Right atrium auricular region (tissue), 2 donors: ENCODE measurements at regions not wholly inside any gene's neighbourhood (a gene's known extent, or its start where the extent isn't known, plus 50 kb on each side); places are given as distances from the start of the nearest gene placed in this dataset.

Experiments used
- DNase-seq: peaks from one replicate; pipeline ENCODE4 v3.0.0-alpha.2; 2019; ENCODE audit warnings: low spot score
- H3K27ac ChIP-seq, 2 donors: fragments of 200-600 bp; sonication (generic); 1 replicate in 1 of 2; 2 replicates in 1 of 2; pipeline ENCODE4 v1.5.1; 2016 to 2019
- H3K27me3 ChIP-seq, 2 donors: fragments of 200-600 bp; sonication (generic); one replicate each; pipeline versions ENCODE4 v1.5.1 to v1.6.0; 2017 to 2019
- H3K36me3 ChIP-seq: fragments of 200-600 bp; sonication (generic); one replicate; pipeline ENCODE4 v1.5.1; 2016
- H3K4me1 ChIP-seq, 2 donors: fragments of 200-600 bp; sonication (generic); one replicate each; pipeline versions ENCODE4 v1.5.1 to v1.6.0; 2017 to 2019
- H3K4me3 ChIP-seq, 2 donors: fragments of 200-600 bp; sonication (generic); 1 replicate in 1 of 2; 2 replicates in 1 of 2; pipeline ENCODE4 v1.5.1; 2017 to 2019; ENCODE audit warnings: mild to moderate bottlenecking in 1 of 2, moderate library complexity in 1 of 2
- H3K9me3 ChIP-seq, 2 donors: fragments of 200-600 bp; sonication (generic); one replicate each; pipeline ENCODE4 v1.5.1; 2019
- CTCF ChIP-seq, 2 donors: fragments of 200-600 bp; sonication (generic); IDR thresholded peaks; one replicate each; pipeline ENCODE4 v1.5.1; 2019; ENCODE audit warnings: antibody characterized with exemption in 2 of 2

DNA sequence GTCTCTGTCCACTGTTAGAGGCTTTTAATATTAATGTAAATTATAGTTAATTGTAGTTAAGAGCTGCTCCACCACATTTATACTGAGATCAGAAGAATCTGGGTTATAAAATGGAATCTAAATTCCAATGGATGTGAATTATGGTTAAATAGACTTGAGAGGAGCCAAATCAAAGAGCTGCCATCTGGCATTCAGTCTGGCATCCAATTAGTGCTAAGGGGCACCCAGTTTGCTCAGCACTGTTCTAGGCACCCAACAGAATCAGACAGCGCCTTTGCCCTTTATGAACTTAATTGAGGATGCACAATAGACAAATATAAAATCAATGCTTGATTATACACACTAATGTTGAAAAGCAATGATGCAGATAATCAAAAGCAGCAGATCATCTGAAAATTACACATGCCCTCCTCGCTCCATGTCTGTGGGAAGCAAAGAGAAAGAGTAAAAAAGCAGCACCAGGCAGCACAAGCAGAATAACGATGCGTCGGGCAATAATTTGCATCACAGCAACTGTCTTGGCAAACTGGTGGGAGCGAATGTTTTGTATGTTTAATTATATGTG lies 310.1 kb downstream of the BRINP2 start:
- no peaks in the 10 kb centered on the region for H3K27me3 ChIP-seq
- no peak for DNase-seq

DNA sequence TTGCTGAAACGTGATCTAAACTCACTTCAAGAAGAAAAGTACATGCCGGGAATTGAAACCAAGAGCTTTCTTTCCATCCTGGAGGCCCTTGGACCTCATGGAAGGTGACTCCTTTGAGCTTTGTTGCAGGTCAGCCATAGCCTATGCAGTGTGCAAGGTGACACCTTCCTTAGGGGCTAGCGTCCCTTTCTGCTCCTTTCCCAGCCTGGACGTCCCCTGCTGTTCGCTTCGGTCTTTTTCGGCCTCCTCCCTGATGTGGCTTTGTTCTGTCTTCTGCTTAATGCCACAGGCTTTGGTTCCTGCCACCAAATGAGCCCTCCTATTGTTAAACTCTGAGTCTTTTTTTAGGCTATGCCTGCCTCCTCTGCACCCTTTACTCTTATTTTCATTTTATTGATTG lies 308.8 kb downstream of the BRINP2 start:
- DNase-seq: no peak
- Histone ChIP-seq H3K36me3 (no peaks in the 10 kb centered on the region), H3K4me1 (no peaks in the 10 kb centered on the region), H3K27me3 (no peaks in the 10 kb centered on the region), H3K9me3 (no peaks in the 10 kb centered on the region), H3K27ac (no peak overlapping the region), H3K4me3 (no peak overlapping the region)
- TF ChIP-seq CTCF (IDR thresholded peaks at IDR 0.05): no peak

More for the DNA sequence above, 310.1 kb downstream of the BRINP2 start:
- Histone ChIP-seq H3K9me3 (no peaks in the 10 kb centered on the region), H3K36me3 (no peaks in the 10 kb centered on the region), H3K27ac (no peak overlapping the region), H3K4me3 (no peak overlapping the region), H3K4me1 (no peaks in the 10 kb centered on the region)
- no peak for TF ChIP-seq CTCF (IDR thresholded peaks at IDR 0.05)

GRCh38 chr1:177476676-177477075 lies 305.9 kb downstream of the BRINP2 start:
- no peaks in the 10 kb centered on the region for H3K9me3 ChIP-seq
- H3K27ac ChIP-seq: no peak overlapping the region
- TF ChIP-seq CTCF (IDR thresholded peaks at IDR 0.05): no peak
- no peaks in the 10 kb centered on the region for H3K36me3 ChIP-seq
- no peaks in the 10 kb centered on the region for H3K4me1 ChIP-seq
- no peak for DNase-seq
- H3K4me3 ChIP-seq: no peak overlapping the region
- no peaks in the 10 kb centered on the region for H3K27me3 ChIP-seq

DNA sequence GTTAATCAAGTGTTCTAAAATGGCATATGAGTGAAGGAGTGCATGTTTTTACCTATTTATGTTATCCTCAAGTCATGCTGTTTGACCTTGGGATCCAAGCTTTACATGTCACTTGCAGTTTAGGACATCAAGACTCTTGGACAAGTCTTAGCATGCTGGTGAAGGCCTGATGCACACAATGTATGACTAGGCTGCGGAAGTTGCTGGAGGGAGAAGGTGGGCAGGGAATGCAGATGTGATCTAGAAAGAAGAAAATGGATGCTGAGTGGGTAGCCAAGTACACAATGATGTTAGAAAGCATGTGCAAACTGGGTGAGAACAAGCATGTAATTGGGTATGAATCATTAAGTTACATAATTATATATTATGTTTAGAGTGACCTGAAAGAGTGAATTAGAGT lies 301.8 kb downstream of the BRINP2 start:
- no peaks in the 10 kb centered on the region for H3K9me3 ChIP-seq

DNA sequence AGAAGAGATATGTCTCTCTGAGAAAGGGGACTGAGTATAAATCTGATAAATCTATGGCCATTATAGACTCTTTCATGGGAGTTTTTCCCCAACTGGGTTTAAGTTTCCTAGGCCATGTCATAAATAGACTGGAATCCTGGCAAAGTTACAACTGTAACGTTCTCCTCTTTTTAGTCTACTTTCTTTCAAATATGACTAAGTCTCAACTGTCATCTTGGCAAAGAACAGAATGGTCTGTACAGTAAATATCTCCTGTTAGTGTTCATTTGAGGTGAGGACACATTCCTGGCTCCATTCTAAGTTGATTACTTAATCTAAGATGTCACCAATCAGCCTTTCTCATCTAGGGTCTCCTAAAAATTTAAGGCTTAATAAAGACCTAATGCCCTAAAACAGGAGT lies 300.5 kb downstream of the BRINP2 start:
- H3K36me3 ChIP-seq: no peaks in the 10 kb centered on the region
- no peaks in the 10 kb centered on the region for H3K9me3 ChIP-seq
- H3K4me1 ChIP-seq: no peaks in the 10 kb centered on the region
- H3K27me3 ChIP-seq: no peaks in the 10 kb centered on the region
- TF ChIP-seq CTCF (IDR thresholded peaks at IDR 0.05): no peak
- H3K4me3 ChIP-seq: no peak overlapping the region
- no peak for DNase-seq
- H3K27ac ChIP-seq: no peak overlapping the region

More for the DNA sequence above, 301.8 kb downstream of the BRINP2 start:
- no peak overlapping the region for H3K4me3 ChIP-seq
- no peaks in the 10 kb centered on the region for H3K27me3 ChIP-seq
- H3K4me1 ChIP-seq: no peaks in the 10 kb centered on the region
- no peak for DNase-seq
- TF ChIP-seq CTCF (IDR thresholded peaks at IDR 0.05): no peak
- no peaks in the 10 kb centered on the region for H3K36me3 ChIP-seq
- no peak overlapping the region for H3K27ac ChIP-seq

DNA sequence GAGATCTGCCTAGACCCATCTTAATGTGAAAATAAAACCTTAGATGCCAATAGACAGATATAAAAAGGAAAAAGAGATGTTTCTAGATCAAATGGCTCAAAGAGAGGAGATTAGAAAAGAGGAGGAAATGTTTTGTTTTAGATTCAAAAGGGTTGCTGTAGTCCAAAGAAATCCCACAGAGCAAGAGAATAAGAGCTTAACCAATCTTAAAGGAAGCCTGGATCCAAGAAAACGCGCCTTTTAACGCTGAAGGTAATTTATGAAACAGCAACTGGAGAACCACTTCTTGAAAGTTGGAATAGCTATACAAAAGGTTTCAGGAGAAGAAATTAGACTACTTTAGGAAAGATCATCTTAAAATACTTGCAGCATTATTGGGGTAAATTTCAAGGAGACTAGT lies 298.8 kb downstream of the BRINP2 start:
- no peaks in the 10 kb centered on the region for H3K27me3 ChIP-seq

More for the DNA sequence above, 298.8 kb downstream of the BRINP2 start:
- no peaks in the 10 kb centered on the region for H3K36me3 ChIP-seq
- TF ChIP-seq CTCF (IDR thresholded peaks at IDR 0.05): no peak
- no peak for DNase-seq
- no peaks in the 10 kb centered on the region for H3K9me3 ChIP-seq
- no peak overlapping the region for H3K27ac ChIP-seq
- H3K4me3 ChIP-seq: no peak overlapping the region
- no peaks in the 10 kb centered on the region for H3K4me1 ChIP-seq
